Central memory CD8-positive, alpha-beta T cell (primary cell): ENCODE measurements at regions not wholly inside any gene's neighbourhood (a gene's known extent, or its start where the extent isn't known, plus 50 kb on each side); places are given as distances from the start of the nearest gene placed in this dataset.
"Not testable (repeated sequence)": the region's sequence is repeated elsewhere in the genome, so short reads cannot be mapped to it uniquely, and the experiment has no call there.

Experiments
- ATAC-seq: fragments of 150-1000 bp; cut with Tn5 transposase; replicated peaks from 2 replicates; pipeline ENCODE4 v1.10.0; 2022; ENCODE audit warnings: mild to moderate bottlenecking, moderate FRiP score, moderate number of reproducible peaks; ENCODE audit not compliant: poor library complexity, severe bottlenecking; ENCODE audit errors: extremely low read depth
- DNase-seq, 2 donors: peaks; one replicate each; pipeline ENCODE4 v3.0.0; 2021; ENCODE audit warnings: low spot score in 2 of 2
- H3K27ac Mint-ChIP-seq: one replicate; pipeline ENCODE4 v1.8.0; 2022; ENCODE audit warnings: low read depth, mild to moderate bottlenecking, moderate library complexity, mixed read lengths
- H3K27me3 Mint-ChIP-seq: one replicate; pipeline ENCODE4 v1.8.0; 2022; ENCODE audit warnings: mixed read lengths
- H3K36me3 Mint-ChIP-seq: one replicate; pipeline ENCODE4 v1.8.0; 2022; ENCODE audit warnings: mild to moderate bottlenecking, moderate library complexity, mixed read lengths; ENCODE audit not compliant: insufficient read depth
- H3K4me1 Mint-ChIP-seq: one replicate; pipeline ENCODE4 v1.8.0; 2022; ENCODE audit warnings: mixed read lengths
- H3K4me3 Mint-ChIP-seq: one replicate; pipeline ENCODE4 v1.8.0; 2022; ENCODE audit warnings: mild to moderate bottlenecking, moderate library complexity, mixed read lengths
- H3K9me3 Mint-ChIP-seq: one replicate; pipeline ENCODE4 v1.8.0; 2022; ENCODE audit warnings: mixed read lengths

DNA sequence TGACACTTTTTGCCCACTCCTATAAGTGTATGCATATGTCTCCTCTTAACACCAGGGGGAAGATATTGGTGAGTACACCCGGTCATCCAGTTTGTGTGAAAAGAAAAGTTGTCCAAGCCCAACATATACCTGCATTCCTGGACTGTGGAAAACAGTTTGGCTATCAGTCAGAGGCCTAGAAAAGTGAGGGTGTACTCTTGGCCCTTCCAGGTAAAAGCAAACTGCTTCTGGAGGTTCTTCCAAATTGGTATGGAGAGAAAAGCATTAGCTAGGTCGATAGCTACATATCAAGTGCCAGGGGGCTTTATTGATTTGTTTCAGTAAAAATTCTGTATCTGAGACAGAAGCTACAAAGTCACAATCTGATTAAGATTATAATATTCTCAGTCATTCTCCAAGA is 144.0 kb downstream of the SPTSSA start:
- no peaks in the 10 kb centered on the region for H3K9me3 Mint-ChIP-seq
- H3K4me3 Mint-ChIP-seq = no peak overlapping the region
- DNase-seq (no peak), ATAC-seq (no peak)
- H3K27ac Mint-ChIP-seq = no peak overlapping the region
- H3K4me1 Mint-ChIP-seq = peaks cover 4% of the 10 kb centered on the region
- peaks cover 34% of the 10 kb centered on the region for H3K27me3 Mint-ChIP-seq
- no peaks in the 10 kb centered on the region for H3K36me3 Mint-ChIP-seq

DNA sequence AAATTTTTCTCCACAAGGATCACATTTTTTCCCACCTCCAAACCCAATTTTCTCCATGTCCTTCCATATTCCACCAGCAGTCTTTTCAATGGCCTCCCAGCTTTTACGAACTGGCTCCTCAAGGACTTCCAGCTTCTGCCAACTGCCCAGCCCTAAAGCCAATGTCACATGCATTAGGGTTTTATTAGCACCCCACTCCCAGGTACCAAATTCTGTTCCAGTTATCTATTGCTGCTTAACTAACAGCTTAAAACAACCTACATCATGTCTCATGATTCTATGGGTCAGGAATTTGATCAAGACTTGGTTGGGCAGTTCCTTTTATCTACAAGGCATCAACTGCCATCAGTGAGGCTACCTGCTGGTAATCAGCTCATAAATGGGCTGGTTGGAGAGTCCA is 151.3 kb downstream of the SPTSSA start:
- no peak for ATAC-seq
- Mint-ChIP-seq H3K4me3 (no peak overlapping the region), H3K9me3 (no peaks in the 10 kb centered on the region), H3K4me1 (no peaks in the 10 kb centered on the region), H3K36me3 (no peaks in the 10 kb centered on the region), H3K27me3 (peaks cover 59% of the 10 kb centered on the region), H3K27ac (no peak overlapping the region)
- no peak for DNase-seq

DNA sequence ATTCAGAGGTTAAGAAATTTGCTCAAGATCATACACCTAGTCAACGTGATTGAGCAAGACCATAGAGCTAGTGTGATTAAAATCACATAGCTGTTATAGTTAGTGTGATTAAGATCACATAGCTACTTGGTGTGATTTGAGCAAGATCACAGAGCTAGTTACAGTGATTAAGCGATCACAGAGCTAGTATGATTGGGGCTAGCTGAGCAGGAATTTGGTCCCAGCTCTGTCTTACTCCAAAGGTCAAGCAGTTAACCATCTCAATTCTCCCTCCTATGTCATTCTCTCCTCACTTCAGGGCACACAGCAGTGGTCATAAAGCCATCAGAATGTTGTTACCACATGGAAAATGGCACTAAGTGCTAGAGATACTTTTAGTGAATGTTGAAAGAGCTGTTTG is 158.2 kb downstream of the SPTSSA start:
- no peak for DNase-seq
- ATAC-seq = no peak
- H3K9me3 Mint-ChIP-seq = no peaks in the 10 kb centered on the region
- H3K4me3 Mint-ChIP-seq = no peak overlapping the region
- H3K36me3 Mint-ChIP-seq = peaks cover 1% of the 10 kb centered on the region
- H3K27me3 Mint-ChIP-seq = peaks cover 10% of the 10 kb centered on the region
- H3K27ac Mint-ChIP-seq = no peak overlapping the region
- H3K4me1 Mint-ChIP-seq = no peaks in the 10 kb centered on the region

DNA sequence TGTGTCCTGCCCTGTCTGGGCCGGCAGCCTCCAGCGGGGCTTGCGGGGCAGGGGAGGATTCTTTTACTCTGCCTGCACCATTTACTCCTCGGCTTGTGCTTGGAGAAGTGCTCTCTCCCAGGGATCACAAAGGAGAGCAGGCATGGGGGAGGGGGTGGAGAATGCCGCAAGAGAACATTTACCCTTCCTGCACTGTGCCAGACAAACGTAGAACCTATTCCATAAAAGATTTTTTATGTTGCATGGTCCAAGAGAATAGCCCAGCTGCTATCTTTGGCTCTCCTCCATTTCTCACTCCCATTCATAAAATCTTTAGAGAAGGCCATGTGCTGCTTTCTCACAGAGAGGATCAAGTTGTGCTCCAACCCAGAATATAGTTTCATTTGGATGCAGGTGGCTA is 159.4 kb downstream of the SPTSSA start:
- H3K4me3 Mint-ChIP-seq = no peak overlapping the region

GRCh38 chr14:34300882-34301734 is 160.9 kb downstream of the SPTSSA start:
- DNase-seq (no peak), ATAC-seq (no peak)
- H3K36me3 Mint-ChIP-seq = peaks cover 1% of the 10 kb centered on the region
- H3K9me3 Mint-ChIP-seq = no peaks in the 10 kb centered on the region
- no peaks in the 10 kb centered on the region for H3K4me1 Mint-ChIP-seq
- peaks cover 25% of the 10 kb centered on the region for H3K27me3 Mint-ChIP-seq
- no peak overlapping the region for H3K4me3 Mint-ChIP-seq
- no peak overlapping the region for H3K27ac Mint-ChIP-seq

More for the DNA sequence above, 159.4 kb downstream of the SPTSSA start:
- Mint-ChIP-seq H3K27ac (no peak overlapping the region), H3K9me3 (no peaks in the 10 kb centered on the region), H3K4me1 (no peaks in the 10 kb centered on the region), H3K27me3 (peaks cover 21% of the 10 kb centered on the region), H3K36me3 (peaks cover 1% of the 10 kb centered on the region)
- no peak for ATAC-seq
- no peak for DNase-seq

DNA sequence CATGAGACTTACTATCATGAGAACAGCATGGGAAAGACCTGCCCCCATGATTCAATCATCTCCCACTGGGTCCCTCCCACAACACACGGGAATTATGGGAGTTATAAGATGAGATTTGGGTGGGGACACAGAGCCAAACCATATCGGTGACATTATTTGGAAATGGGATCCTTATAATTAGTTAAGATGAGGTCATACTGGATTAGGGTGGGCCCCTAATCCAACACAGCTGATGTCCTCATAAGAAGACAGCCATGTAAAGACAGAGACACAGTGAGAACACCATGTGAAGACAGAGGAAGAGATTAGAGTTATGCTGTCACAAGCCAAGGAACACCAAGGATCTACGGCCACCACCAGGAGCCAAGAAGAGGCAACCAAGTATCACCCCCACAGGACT is 161.7 kb downstream of the SPTSSA start:
- peaks cover 1% of the 10 kb centered on the region for H3K36me3 Mint-ChIP-seq
- H3K4me3 Mint-ChIP-seq = no peak overlapping the region
- DNase-seq = no peak
- H3K9me3 Mint-ChIP-seq = no peaks in the 10 kb centered on the region
- no peak for ATAC-seq
- no peaks in the 10 kb centered on the region for H3K4me1 Mint-ChIP-seq
- peaks cover 24% of the 10 kb centered on the region for H3K27me3 Mint-ChIP-seq
- H3K27ac Mint-ChIP-seq = no peak overlapping the region

- no peaks in the 10 kb centered on the region for H3K4me1 Mint-ChIP-seq
- DNase-seq = no peak
- no peak for ATAC-seq
- peaks cover 1% of the 10 kb centered on the region for H3K36me3 Mint-ChIP-seq
- H3K27ac Mint-ChIP-seq = no peak overlapping the region
- peaks cover 14% of the 10 kb centered on the region for H3K27me3 Mint-ChIP-seq
- no peaks in the 10 kb centered on the region for H3K9me3 Mint-ChIP-seq
- no peak overlapping the region for H3K4me3 Mint-ChIP-seq
Measured at GRCh38 chr14:34299360-34299759, 162.7 kb downstream of the SPTSSA start.

DNA sequence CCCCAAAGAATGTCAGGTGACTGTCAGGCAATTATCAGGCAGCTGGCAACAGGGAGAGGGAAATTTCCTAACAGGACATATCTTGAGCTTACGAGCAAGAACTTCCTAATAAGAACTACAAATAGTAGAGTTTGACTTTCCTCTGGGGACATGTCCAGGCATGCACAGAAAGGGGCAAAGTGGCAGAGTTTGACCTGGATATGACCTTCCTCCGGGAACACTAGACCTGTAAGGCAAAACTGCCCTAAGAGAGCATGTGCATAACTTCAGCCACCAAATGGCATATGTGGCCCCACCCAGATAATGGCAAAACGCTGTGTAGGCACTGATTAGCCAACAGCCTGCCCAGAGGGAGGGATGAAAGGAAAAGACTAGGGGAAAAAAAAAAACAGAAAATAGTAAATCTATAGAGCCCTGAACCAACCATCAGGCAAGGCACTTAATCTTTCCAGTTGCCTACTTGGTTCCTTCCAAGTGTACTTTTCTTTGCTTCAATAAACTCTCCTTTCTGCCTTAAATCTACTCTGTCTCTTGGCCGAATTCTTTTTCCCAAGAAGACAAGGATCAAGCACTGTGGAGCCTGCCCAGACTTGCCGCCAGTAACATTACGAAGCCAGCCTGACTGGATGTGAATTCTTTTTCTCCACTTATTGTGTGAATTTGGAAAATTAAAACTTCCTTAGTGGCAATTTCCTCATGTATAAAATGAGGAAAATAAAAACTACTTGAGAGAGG is 164.1 kb downstream of the SPTSSA start:
- H3K9me3 Mint-ChIP-seq = no peaks in the 10 kb centered on the region
- peaks cover 21% of the 10 kb centered on the region for H3K27me3 Mint-ChIP-seq
- H3K36me3 Mint-ChIP-seq = peaks cover 1% of the 10 kb centered on the region
- no peak overlapping the region for H3K4me3 Mint-ChIP-seq
- no peak overlapping the region for H3K27ac Mint-ChIP-seq
- DNase-seq (no peak), ATAC-seq (no peak)
- H3K4me1 Mint-ChIP-seq = no peaks in the 10 kb centered on the region

- H3K4me3 Mint-ChIP-seq = no peak overlapping the region
- ATAC-seq (no peak), DNase-seq (no peak)
- no peaks in the 10 kb centered on the region for H3K36me3 Mint-ChIP-seq
- no peaks in the 10 kb centered on the region for H3K27me3 Mint-ChIP-seq
- peaks cover 5% of the 10 kb centered on the region for H3K9me3 Mint-ChIP-seq
- no peak overlapping the region for H3K27ac Mint-ChIP-seq
- no peaks in the 10 kb centered on the region for H3K4me1 Mint-ChIP-seq
Measured at GRCh38 chr14:34283590-34283989, 178.4 kb downstream of the SPTSSA start.

DNA sequence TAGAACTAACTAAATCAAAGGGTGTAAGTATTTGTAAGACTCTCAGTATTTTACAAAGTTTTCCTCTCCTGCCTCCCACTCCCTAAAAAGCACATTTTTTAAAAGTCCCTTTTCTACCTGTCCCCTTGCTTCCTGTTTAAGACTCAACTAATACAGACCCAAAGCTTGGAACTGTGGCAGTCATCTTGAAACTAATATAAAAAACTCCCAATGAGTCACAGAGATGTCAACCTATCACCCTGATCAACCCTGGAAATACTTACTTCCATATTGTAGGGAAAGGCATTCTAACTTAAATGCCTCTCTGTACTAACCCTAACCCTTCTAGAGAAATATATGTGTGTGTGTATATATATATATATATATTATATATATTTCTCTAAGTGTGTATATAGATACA is 184.8 kb downstream of the SPTSSA start:
- no peak for ATAC-seq
- peaks cover 5% of the 10 kb centered on the region for H3K9me3 Mint-ChIP-seq
- no peak for DNase-seq
- no peak overlapping the region for H3K27ac Mint-ChIP-seq
- H3K36me3 Mint-ChIP-seq = no peaks in the 10 kb centered on the region
- no peak overlapping the region for H3K4me3 Mint-ChIP-seq
- H3K4me1 Mint-ChIP-seq = no peaks in the 10 kb centered on the region
- peaks cover 3% of the 10 kb centered on the region for H3K27me3 Mint-ChIP-seq

DNA sequence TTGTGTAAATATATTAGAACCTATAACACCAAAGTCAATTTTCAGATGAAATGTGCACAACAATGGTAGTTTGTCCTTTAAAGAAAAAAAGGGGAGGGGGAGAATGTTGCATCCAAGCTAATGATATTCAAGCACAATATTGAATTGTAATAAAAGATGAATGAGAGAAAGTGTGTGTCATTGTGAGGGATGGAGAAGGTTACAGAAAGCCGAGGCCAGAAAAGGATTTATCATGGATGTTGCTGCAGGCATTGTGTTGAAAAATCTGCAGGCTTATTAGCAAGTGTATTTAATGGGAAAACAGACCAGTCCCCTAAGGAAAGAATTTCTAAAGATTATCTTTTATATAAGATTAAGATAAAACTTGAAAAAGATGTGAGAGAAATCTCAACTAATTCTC is 186.5 kb downstream of the SPTSSA start:
- Mint-ChIP-seq H3K36me3 (no peaks in the 10 kb centered on the region), H3K27ac (no peak overlapping the region), H3K4me3 (no peak overlapping the region), H3K27me3 (peaks cover 18% of the 10 kb centered on the region), H3K9me3 (no peaks in the 10 kb centered on the region), H3K4me1 (no peaks in the 10 kb centered on the region)
- ATAC-seq = no peak
- DNase-seq = no peak

GRCh38 chr14:34275078-34275477 is 187.0 kb downstream of the SPTSSA start:
- Mint-ChIP-seq H3K4me3 (no peak overlapping the region), H3K27ac (no peak overlapping the region), H3K9me3 (no peaks in the 10 kb centered on the region), H3K36me3 (peaks cover 3% of the 10 kb centered on the region), H3K27me3 (peaks cover 22% of the 10 kb centered on the region), H3K4me1 (no peaks in the 10 kb centered on the region)
- DNase-seq (no peak), ATAC-seq (no peak)

DNA sequence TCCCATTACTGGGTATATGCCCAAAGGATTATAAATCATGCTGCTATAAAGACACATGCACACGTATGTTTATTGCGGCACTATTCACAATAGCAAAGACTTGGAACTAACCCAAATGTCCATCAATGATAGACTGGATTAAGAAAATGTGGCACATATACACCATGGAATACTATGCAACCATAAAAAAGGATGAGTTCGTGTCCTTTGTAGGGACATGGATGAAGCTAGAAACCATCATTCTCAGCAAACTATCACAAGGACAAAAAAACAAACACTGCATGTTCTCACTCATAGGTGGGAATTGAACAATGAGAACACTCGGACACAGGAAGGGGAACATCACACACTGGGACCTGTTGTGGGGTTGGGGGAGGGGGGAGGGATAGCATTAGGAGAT is 188.3 kb downstream of the SPTSSA start:
- not testable (repeated sequence) for DNase-seq, H3K36me3 Mint-ChIP-seq, H3K4me1 Mint-ChIP-seq, H3K9me3 Mint-ChIP-seq, H3K27ac Mint-ChIP-seq, H3K4me3 Mint-ChIP-seq, ATAC-seq
- peaks cover 36% of the 10 kb centered on the region for H3K27me3 Mint-ChIP-seq
